H1 (cell line): ENCODE measurements at regions not wholly inside any gene's neighbourhood (a gene's known extent, or its start where the extent isn't known, plus 50 kb on each side); places are given as distances from the start of the nearest gene placed in this dataset.

ENCODE experiments used
- CTCF ChIA-PET: fragments of 300-600 bp; sonication (Branson Sonifier 250); formaldehyde crosslinking; loops from one replicate; lab custom pipeline; 2021; ENCODE audit not compliant: partially characterized antibody; lab: Charles Lee
- POLR2A ChIA-PET: fragments of 300-600 bp; sonication (Branson Sonifier 250); formaldehyde crosslinking; loops from one replicate; lab custom pipeline; 2021; ENCODE audit warnings: inconsistent platforms; ENCODE audit not compliant: partially characterized antibody; lab: Charles Lee
- DNase-seq, 2 experiments: peaks; one replicate each; pipeline versions ENCODE4 v3.0.0 to v3.0.0-alpha.2; 2010 to 2022; ENCODE audit warnings: low spot score in 2 of 2, low read depth in 1 of 2, mixed read lengths in 1 of 2
- FAIRE-seq: peaks from 2 replicates; lab custom pipeline; 2011; peaks lifted over from hg19 to GRCh38; lab: Jason Lieb, UNC
- H2AFZ ChIP-seq: 2 replicates; pipeline ENCODE4 v1.8.1; 2012; ENCODE audit warnings: low read length, inconsistent platforms
- H2AK5ac ChIP-seq: 2 replicates; pipeline ENCODE4 v1.6.1; 2013; ENCODE audit warnings: low read depth, low read length
- H2BK120ac ChIP-seq: replicated peaks from 2 replicates; pipeline ENCODE3; 2013; ENCODE audit warnings: low read depth, low read length, inconsistent platforms
- H2BK12ac ChIP-seq: 2 replicates; pipeline ENCODE4 v1.6.1; 2013; ENCODE audit warnings: low read depth, low read length
- H2BK15ac ChIP-seq: 2 replicates; pipeline ENCODE4 v1.6.1; 2013; ENCODE audit warnings: low read length
- H2BK20ac ChIP-seq: 2 replicates; pipeline ENCODE4 v1.6.1; 2013; ENCODE audit warnings: low read length
- H2BK5ac ChIP-seq: 2 replicates; pipeline ENCODE4 v1.6.1; 2013; ENCODE audit warnings: low read depth, low read length
- H3K14ac ChIP-seq: 2 replicates; pipeline ENCODE4 v1.6.1; 2013; ENCODE audit warnings: inconsistent platforms; ENCODE audit not compliant: insufficient read length
- H3K18ac ChIP-seq: 2 replicates; pipeline ENCODE4 v1.6.1; 2013; ENCODE audit warnings: low read length; ENCODE audit errors: extremely low read depth
- H3K23ac ChIP-seq: 2 replicates; pipeline ENCODE4 v1.6.1; 2013; ENCODE audit warnings: inconsistent platforms; ENCODE audit not compliant: insufficient read length
- H3K23me2 ChIP-seq: 2 replicates; pipeline ENCODE4 v1.6.1; 2013; ENCODE audit warnings: low read depth, low read length
- H3K27ac ChIP-seq: 2 replicates; pipeline ENCODE4 v1.6.1; 2011; ENCODE audit warnings: low read depth, low read length, inconsistent platforms
- H3K27me3 ChIP-seq, 4 experiments: replicated peaks in 1 of 4; 1 replicate in 1 of 4; 2 replicates in 3 of 4; pipeline versions ENCODE4 v1.6.1 to v1.8.1; 2011 to 2013; ENCODE audit warnings: low read length in 3 of 4, mild to moderate bottlenecking in 3 of 4, inconsistent platforms in 2 of 4, mixed read lengths in 2 of 4, moderate library complexity in 1 of 4; ENCODE audit not compliant: control insufficient read depth in 3 of 4, insufficient read depth in 3 of 4; ENCODE audit errors: extremely low read depth in 1 of 4
- H3K36me3 ChIP-seq, 4 experiments: 2 replicates each; pipeline versions ENCODE4 v1.6.1 to v1.8.1; 2011 to 2013; ENCODE audit warnings: mild to moderate bottlenecking in 4 of 4, low read length in 3 of 4, moderate library complexity in 2 of 4, control low read depth in 1 of 4, inconsistent platforms in 1 of 4; ENCODE audit not compliant: insufficient read depth in 4 of 4, control insufficient read depth in 2 of 4
- H3K4ac ChIP-seq: replicated peaks from 2 replicates; pipeline ENCODE3; 2013; ENCODE audit warnings: low read length, low read depth, mixed read lengths, inconsistent platforms; ENCODE audit not compliant: insufficient read length
- H3K4me1 ChIP-seq, 4 experiments: replicated peaks in 1 of 4; 1 replicate in 1 of 4; 2 replicates in 3 of 4; pipeline versions ENCODE4 v1.6.1 to v1.8.1; 2011 to 2013; ENCODE audit warnings: low read length in 3 of 4, inconsistent platforms in 2 of 4, mixed read lengths in 1 of 4; ENCODE audit not compliant: insufficient read depth in 4 of 4, control insufficient read depth in 3 of 4
- H3K4me2 ChIP-seq, 2 experiments: 2 replicates each; pipeline versions ENCODE4 v1.6.1 to v1.8.1; 2011 to 2013; ENCODE audit warnings: low read depth in 2 of 2, low read length in 2 of 2, control low read depth in 1 of 2, inconsistent platforms in 1 of 2, mild to moderate bottlenecking in 1 of 2; ENCODE audit not compliant: insufficient read depth in 1 of 2
- H3K4me3 ChIP-seq, 4 experiments: fragments of 200-600, 300-600 bp in 1 of 4; sonication (generic), shearing (Covaris generic), sonication (Bioruptor Twin) in 1 of 4; 2 replicates each; pipeline versions ENCODE4 v1.5.1 to v1.8.1; 2011 to 2016; ENCODE audit warnings: low read length in 4 of 4, low read depth in 3 of 4, control low read depth in 2 of 4, inconsistent platforms in 2 of 4, mild to moderate bottlenecking in 2 of 4, mixed read lengths in 1 of 4, moderate library complexity in 1 of 4; ENCODE audit not compliant: insufficient read depth in 2 of 4; ENCODE audit errors: extremely low read depth in 1 of 4
- H3K56ac ChIP-seq: replicated peaks from 2 replicates; pipeline ENCODE3; 2013; ENCODE audit warnings: low read depth, mild to moderate bottlenecking, mixed read lengths, low read length, inconsistent platforms; ENCODE audit not compliant: insufficient read length
- H3K79me1 ChIP-seq: 2 replicates; pipeline ENCODE4 v1.6.1; 2013; ENCODE audit warnings: low read depth, low read length, control low read depth
- H3K79me2 ChIP-seq, 2 experiments: 2 replicates each; pipeline versions ENCODE4 v1.6.1 to v1.8.1; 2012 to 2013; ENCODE audit warnings: low read length in 2 of 2, mild to moderate bottlenecking in 2 of 2, inconsistent platforms in 1 of 2; ENCODE audit not compliant: insufficient read depth in 2 of 2, control insufficient read depth in 1 of 2
- H3K9ac ChIP-seq, 4 experiments: replicated peaks in 1 of 4; 1 replicate in 1 of 4; 2 replicates in 3 of 4; pipeline versions ENCODE4 v1.6.1 to v1.8.1; 2011 to 2013; ENCODE audit warnings: low read depth in 3 of 4, low read length in 3 of 4, control low read depth in 2 of 4, mild to moderate bottlenecking in 2 of 4, moderate library complexity in 2 of 4, inconsistent platforms in 1 of 4; ENCODE audit errors: extremely low read depth in 1 of 4
- H3K9me3 ChIP-seq, 2 experiments: 2 replicates each; pipeline versions ENCODE4 v1.6.1 to v1.8.1; 2012 to 2013; ENCODE audit warnings: mild to moderate bottlenecking in 2 of 2, moderate library complexity in 2 of 2, control low read depth in 1 of 2, inconsistent platforms in 1 of 2, low read depth in 1 of 2, low read length in 1 of 2, mixed read lengths in 1 of 2; ENCODE audit not compliant: insufficient read depth in 2 of 2
- H4K20me1 ChIP-seq, 2 experiments: replicated peaks in 1 of 2; 2 replicates each; pipeline versions ENCODE3 to v1.8.1; 2011 to 2013; ENCODE audit warnings: inconsistent platforms in 2 of 2, low read length in 2 of 2, mild to moderate bottlenecking in 1 of 2; ENCODE audit not compliant: insufficient read depth in 2 of 2, control insufficient read depth in 1 of 2
- H4K5ac ChIP-seq: 2 replicates; pipeline ENCODE4 v1.6.1; 2013; ENCODE audit warnings: low read length, low read depth, mixed read lengths, inconsistent platforms; ENCODE audit not compliant: insufficient read length
- H4K8ac ChIP-seq: 2 replicates; pipeline ENCODE4 v1.8.0; 2013; ENCODE audit warnings: mild to moderate bottlenecking, moderate library complexity, low read length, inconsistent platforms; ENCODE audit not compliant: insufficient read depth; ENCODE audit errors: extremely low read depth
- H4K91ac ChIP-seq: replicated peaks from 2 replicates; pipeline ENCODE3; 2013; ENCODE audit warnings: low read length, mixed read lengths, inconsistent platforms; ENCODE audit not compliant: insufficient read length
- ASH2L ChIP-seq: fragments of 200-600, 300-600 bp; sonication (generic); IDR thresholded peaks from one replicate; pipeline ENCODE4 v1.7.1; 2017; ENCODE audit warnings: low read length
- BCL11A ChIP-seq, 2 experiments: IDR thresholded peaks; one replicate each; pipeline ENCODE4 v1.6.1; 2011; ENCODE audit warnings: low read depth in 2 of 2, low read length in 2 of 2, mild to moderate bottlenecking in 2 of 2
- BRCA1 ChIP-seq: IDR thresholded peaks from 2 replicates; pipeline ENCODE4 v1.6.1; 2012; ENCODE audit warnings: low read depth, low read length, improper control_type of control experiment
- CHD2 ChIP-seq: IDR thresholded peaks from 2 replicates; pipeline ENCODE4 v1.6.1; 2012; ENCODE audit warnings: low read length, improper control_type of control experiment
- E2F6 ChIP-seq: IDR thresholded peaks from 2 replicates; pipeline ENCODE4 v1.6.1; 2012; ENCODE audit warnings: inconsistent platforms
- EZH2 ChIP-seq: fragments of 200-600 bp; sonication (generic); IDR thresholded peaks from 2 replicates; pipeline ENCODE4 v1.7.1; 2012; ENCODE audit warnings: low read depth, mild to moderate bottlenecking, moderate library complexity, low read length, inconsistent platforms; ENCODE audit not compliant: severe bottlenecking
- JUN ChIP-seq: IDR thresholded peaks from 2 replicates; pipeline ENCODE4 v1.6.1; 2011; ENCODE audit warnings: low read depth, mild to moderate bottlenecking, improper control_type of control experiment, low read length
- RAD21 ChIP-seq, 2 experiments: IDR thresholded peaks in 1 of 2; conservative IDR thresholded peaks in 1 of 2; 2 replicates each; pipeline ENCODE4 v1.6.1; 2011; ENCODE audit warnings: low read depth in 2 of 2, low read length in 2 of 2, improper control_type of control experiment in 1 of 2, inconsistent platforms in 1 of 2, mild to moderate bottlenecking in 1 of 2, moderate library complexity in 1 of 2
- SIRT6 ChIP-seq: IDR thresholded peaks from one replicate; pipeline ENCODE4 v1.7.1; 2012; ENCODE audit warnings: low read length, inconsistent platforms
- WGBS, 2 experiments: shearing (Covaris generic) in 1 of 2; methylation state at CpG; one replicate each; pipeline versions ENCODE4 v1.1.6 to v1.1.7; 2013 to 2015; ENCODE audit warnings: low lambda C conversion rate in 2 of 2, mixed read lengths in 2 of 2, inconsistent platforms in 1 of 2, low coverage in 1 of 2, missing lambda C conversion rate in 1 of 2; ENCODE audit not compliant: insufficient replicate concordance in 2 of 2, insufficient coverage in 1 of 2, insufficient read length in 1 of 2; ENCODE audit errors: extremely low coverage in 1 of 2, missing lambda C conversion rate in 1 of 2; 5-methylcytosine and 5-hydroxymethylcytosine counted together

- Histone ChIP-seq H2AFZ (no peak overlapping the region), H3K4me3 (no peak overlapping the region), H2BK120ac (no peak overlapping the region), H3K79me1 (no peaks in the 10 kb centered on the region), H3K9ac (no peak overlapping the region), H3K79me2 (no peaks in the 10 kb centered on the region), H3K27me3 (no peaks in the 10 kb centered on the region), H4K20me1 (no peaks in the 10 kb centered on the region), H3K23me2 (no peaks in the 10 kb centered on the region), H4K5ac (no peak overlapping the region), H3K18ac (no peak overlapping the region), H2BK20ac (no peak overlapping the region), H3K4ac (no peak overlapping the region), H4K8ac (no peak overlapping the region), H3K4me2 (no peak overlapping the region), H2BK5ac (no peak overlapping the region), H3K27ac (no peak overlapping the region), H3K4me1 (peaks cover 0 to 2% (median 0%) of the 10 kb centered on the region in 4 experiments; a peak in 1 of 7 replicates), H2BK12ac (no peak overlapping the region), H2BK15ac (no peak overlapping the region), H2AK5ac (no peak overlapping the region), H4K91ac (no peak overlapping the region), H3K36me3 (no peaks in the 10 kb centered on the region), H3K14ac (no peak overlapping the region), H3K56ac (no peak overlapping the region), H3K9me3 (no peaks in the 10 kb centered on the region), H3K23ac (no peak overlapping the region)
- CTCF ChIA-PET: interaction anchor here (1.5 to 2.3 kb wide), 2 partner anchors 8 to 94 kb away, joined by 3 to 12 read pairs; no protein-coding TSS in a partner anchor
- WGBS, 2 experiments: 87% methylated on average over 3 of the region's 3 CpGs; no CpG with 5 or more reads in 1 of the 2 experiments
- POLR2A ChIA-PET: no interaction called here
- no peak for DNase-seq
- no peak for FAIRE-seq
- TF ChIP-seq BCL11A (IDR thresholded peaks at IDR 0.05; ENCODE audit: low read depth in 2 of 2, low read length in 2 of 2) (no peak), JUN (no peak), RAD21 (IDR thresholded peaks at IDR 0.05 in 1 of 2, conservative IDR thresholded peaks at IDR 0.05 in 1 of 2; ENCODE audit: low read depth in 2 of 2, low read length in 2 of 2) (no peak), ASH2L (no peak), BRCA1 (no peak), SIRT6 (no peak), CHD2 (no peak), E2F6 (no peak), EZH2 (no peak)
Measured at GRCh38 chr6:44569131-44569530, 181.6 kb downstream of the CDC5L start.
